HCT116 (cell line): ENCODE measurements at regions not wholly inside any gene's neighbourhood (a gene's known extent, or its start where the extent isn't known, plus 50 kb on each side); places are given as distances from the start of the nearest gene placed in this dataset.

Experiments used
- CEBPB ChIP-seq: IDR thresholded peaks from 2 replicates; pipeline ENCODE4 v1.6.1; 2012; ENCODE audit warnings: low read depth
- CTCF ChIP-seq, 3 experiments: fragments of 200-600 bp in 1 of 3; sonication (generic) in 1 of 3; IDR thresholded peaks in 2 of 3; conservative IDR thresholded peaks in 1 of 3; 2 replicates each; pipeline ENCODE4 v1.5.1; 2012 to 2017; ENCODE audit warnings: low read depth in 2 of 3, low read length in 2 of 3, antibody characterized with exemption in 1 of 3, borderline replicate concordance in 1 of 3, control low read depth in 1 of 3, mild to moderate bottlenecking in 1 of 3, mixed read lengths in 1 of 3, mixed run types in 1 of 3, moderate library complexity in 1 of 3; ENCODE audit not compliant: insufficient read depth in 1 of 3
- SP1 ChIP-seq: IDR thresholded peaks from 2 replicates; pipeline ENCODE4 v1.6.1; 2012; ENCODE audit warnings: low read depth

GRCh38 chrX:125782184-125782583, 383.9 kb downstream of the DCAF12L2 start:
- no peak for TF ChIP-seq SP1
- TF ChIP-seq CTCF (IDR thresholded peaks at IDR 0.05 in 2 of 3, conservative IDR thresholded peaks at IDR 0.05 in 1 of 3; ENCODE audit: borderline replicate concordance in 1 of 3, insufficient read depth in 1 of 3, low read depth in 2 of 3, low read length in 2 of 3): no peak
- no peak for TF ChIP-seq CEBPB
